Lower leg skin (tissue), 3 donors: ENCODE measurements at regions not wholly inside any gene's neighbourhood (a gene's known extent, or its start where the extent isn't known, plus 50 kb on each side); places are given as distances from the start of the nearest gene placed in this dataset.

ENCODE experiments used
- CTCF ChIP-seq, 3 donors: fragments of 450-650 bp; IDR thresholded peaks; one replicate each; pipeline ENCODE4 v1.5.1; 2016; ENCODE audit warnings: antibody characterized with exemption in 3 of 3, mild to moderate bottlenecking in 3 of 3, moderate library complexity in 2 of 3
- POLR2A ChIP-seq, 2 donors: fragments of 450-650 bp; IDR thresholded peaks; one replicate each; pipeline ENCODE4 v1.6.1; 2016 to 2017; ENCODE audit warnings: antibody characterized with exemption in 2 of 2, mild to moderate bottlenecking in 1 of 2, moderate library complexity in 1 of 2

GRCh38 chr10:124291001-124291701 lies 127.6 kb downstream of the OAT start:
- no peak for TF ChIP-seq CTCF (IDR thresholded peaks at IDR 0.05)
- no peak for TF ChIP-seq POLR2A (IDR thresholded peaks at IDR 0.05)
